GM20431 (cell line): ENCODE measurements at regions not wholly inside any gene's neighbourhood (a gene's known extent, or its start where the extent isn't known, plus 50 kb on each side); places are given as distances from the start of the nearest gene placed in this dataset.

ENCODE experiments used
- in situ Hi-C: fragments of 300-500 bp; cut with MseI, MboI; formaldehyde crosslinking; loops from one replicate; pipeline ENCODE4 v1.15.0; 2020; ENCODE audit warnings: low sequenced_read_pairs; ENCODE audit not compliant: unreplicated experiment

GRCh38 chr11:123378096-123378495 lies 52.0 kb upstream of the GRAMD1B start:
- in situ Hi-C loops, result no loop called here

- in situ Hi-C loops, result no loop called here
Observed at GRCh38 chr11:123377355-123377754, 52.7 kb upstream of the GRAMD1B start.

- in situ Hi-C loops, result no loop called here
Observed at GRCh38 chr11:123375832-123376231, 54.2 kb upstream of the GRAMD1B start.

- in situ Hi-C loops, result no loop called here
Observed at GRCh38 chr11:123374622-123374968, 55.5 kb upstream of the GRAMD1B start.

- in situ Hi-C loops, result no loop called here
Observed at GRCh38 chr11:123373754-123374621, 56.1 kb upstream of the GRAMD1B start.

- in situ Hi-C loops, result no loop called here
Observed at GRCh38 chr11:123371506-123372297, 58.4 kb upstream of the GRAMD1B start.

- in situ Hi-C loops, result no loop called here
Observed at GRCh38 chr11:123366924-123367323, 63.1 kb upstream of the GRAMD1B start.

- in situ Hi-C loops, result no loop called here
Observed at GRCh38 chr11:123365955-123366354, 64.1 kb upstream of the GRAMD1B start.

- in situ Hi-C loops, result no loop called here
Observed at GRCh38 chr11:123364080-123364479, 66.0 kb upstream of the GRAMD1B start.

- in situ Hi-C loops, result no loop called here
Observed at GRCh38 chr11:123363556-123363955, 66.5 kb upstream of the GRAMD1B start.

GRCh38 chr11:123362941-123363340 lies 67.1 kb upstream of the GRAMD1B start:
- in situ Hi-C loops, result no loop called here

- in situ Hi-C loops, result no loop called here
Observed at GRCh38 chr11:123362186-123362585, 67.9 kb upstream of the GRAMD1B start.

GRCh38 chr11:123361110-123361509 lies 69.0 kb upstream of the GRAMD1B start:
- in situ Hi-C loops, result no loop called here

- in situ Hi-C loops, result no loop called here
Observed at GRCh38 chr11:123360267-123360936, 69.7 kb upstream of the GRAMD1B start.

- in situ Hi-C loops, result no loop called here
Observed at GRCh38 chr11:123357990-123358827, 71.9 kb upstream of the GRAMD1B start.

- in situ Hi-C loops, result no loop called here
Observed at GRCh38 chr11:123357353-123357989, 72.6 kb upstream of the GRAMD1B start.

- in situ Hi-C loops, result no loop called here
Observed at GRCh38 chr11:123356539-123356938, 73.5 kb upstream of the GRAMD1B start.

GRCh38 chr11:123354371-123354975 lies 75.6 kb upstream of the GRAMD1B start:
- in situ Hi-C loops, result no loop called here

- in situ Hi-C loops, result no loop called here
Observed at GRCh38 chr11:123351375-123351774, 78.7 kb upstream of the GRAMD1B start.
